ENCODE measurements at regions not wholly inside any gene's neighbourhood (a gene's known extent, or its start where the extent isn't known, plus 50 kb on each side); places are given as distances from the start of the nearest gene placed in this dataset.

GRCh38 chr14:54202288-54202687, 194.5 kb upstream of the CDKN3 start:
- Mint-ChIP-seq H3K4me1 (no peaks in the 10 kb centered on the region), H3K9me3 (peaks cover 64% of the 10 kb centered on the region), H3K27ac (no peak overlapping the region), H3K27me3 (ENCODE audit: insufficient read depth) (no peaks in the 10 kb centered on the region), H3K36me3 (ENCODE audit: low read depth) (peaks cover 5% of the 10 kb centered on the region), H3K4me3 (no peak overlapping the region)
- H3K27me3 ChIP-seq (ENCODE audit: control insufficient read depth, insufficient read depth, low read length, poor library complexity, severe bottlenecking): no peaks in the 10 kb centered on the region
- H3K9ac ChIP-seq (ENCODE audit: extremely low read depth, low read length, poor library complexity, severe bottlenecking): no peak overlapping the region
- no peaks in the 10 kb centered on the region for H3K4me1 ChIP-seq (ENCODE audit: control insufficient read depth, insufficient read depth, low read length)
- peaks cover 45% of the 10 kb centered on the region for H3K9me3 ChIP-seq (ENCODE audit: control insufficient read depth, low read length)
- DNase-seq: no peak
- no peak overlapping the region for H3K4me3 ChIP-seq (ENCODE audit: low read length)
- TF ChIP-seq, protein P1, sequence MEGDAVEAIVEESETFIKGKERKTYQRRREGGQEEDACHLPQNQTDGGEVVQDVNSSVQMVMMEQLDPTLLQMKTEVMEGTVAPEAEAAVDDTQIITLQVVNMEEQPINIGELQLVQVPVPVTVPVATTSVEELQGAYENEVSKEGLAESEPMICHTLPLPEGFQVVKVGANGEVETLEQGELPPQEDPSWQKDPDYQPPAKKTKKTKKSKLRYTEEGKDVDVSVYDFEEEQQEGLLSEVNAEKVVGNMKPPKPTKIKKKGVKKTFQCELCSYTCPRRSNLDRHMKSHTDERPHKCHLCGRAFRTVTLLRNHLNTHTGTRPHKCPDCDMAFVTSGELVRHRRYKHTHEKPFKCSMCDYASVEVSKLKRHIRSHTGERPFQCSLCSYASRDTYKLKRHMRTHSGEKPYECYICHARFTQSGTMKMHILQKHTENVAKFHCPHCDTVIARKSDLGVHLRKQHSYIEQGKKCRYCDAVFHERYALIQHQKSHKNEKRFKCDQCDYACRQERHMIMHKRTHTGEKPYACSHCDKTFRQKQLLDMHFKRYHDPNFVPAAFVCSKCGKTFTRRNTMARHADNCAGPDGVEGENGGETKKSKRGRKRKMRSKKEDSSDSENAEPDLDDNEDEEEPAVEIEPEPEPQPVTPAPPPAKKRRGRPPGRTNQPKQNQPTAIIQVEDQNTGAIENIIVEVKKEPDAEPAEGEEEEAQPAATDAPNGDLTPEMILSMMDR (conservative IDR thresholded peaks at IDR 0.05): no peak
- H3K27ac ChIP-seq (ENCODE audit: low read depth, low read length): no peak overlapping the region
- 98% methylated on average over 4 of the region's 6 CpGs; no CpG with 5 or more reads in 1 of the 2 experiments for WGBS, 2 experiments (ENCODE audit: insufficient coverage in 1 of 2, insufficient read length in 1 of 2)
- no peaks in the 10 kb centered on the region for H3K36me3 ChIP-seq (ENCODE audit: control insufficient read depth, insufficient read depth, low read length)

- Histone ChIP-seq H3K4me3 (ENCODE audit: low read length) (no peak overlapping the region), H3K27me3 (ENCODE audit: control insufficient read depth, insufficient read depth, low read length, poor library complexity, severe bottlenecking) (no peaks in the 10 kb centered on the region), H3K9me3 (ENCODE audit: control insufficient read depth, low read length) (peaks cover 18% of the 10 kb centered on the region), H3K27ac (ENCODE audit: low read depth, low read length) (no peak overlapping the region), H3K36me3 (ENCODE audit: control insufficient read depth, insufficient read depth, low read length) (no peaks in the 10 kb centered on the region), H3K4me1 (ENCODE audit: control insufficient read depth, insufficient read depth, low read length) (no peaks in the 10 kb centered on the region), H3K9ac (ENCODE audit: extremely low read depth, low read length, poor library complexity, severe bottlenecking) (no peak overlapping the region)
- Mint-ChIP-seq H3K4me1 (peaks cover 15% of the 10 kb centered on the region), H3K27ac (no peak overlapping the region), H3K4me3 (no peak overlapping the region), H3K27me3 (ENCODE audit: insufficient read depth) (peaks cover 6% of the 10 kb centered on the region), H3K9me3 (peaks cover 25% of the 10 kb centered on the region), H3K36me3 (ENCODE audit: low read depth) (no peaks in the 10 kb centered on the region)
- WGBS, 2 experiments (ENCODE audit: insufficient coverage in 1 of 2, insufficient read length in 1 of 2): 89 to 90% methylated on average over 1 of the region's 1 CpG
- TF ChIP-seq, protein P1 (conservative IDR thresholded peaks at IDR 0.05): no peak
- no peak for DNase-seq
These were observed 190.3 kb upstream of the CDKN3 start for GRCh38 chr14:54206516-54206915.

DNA sequence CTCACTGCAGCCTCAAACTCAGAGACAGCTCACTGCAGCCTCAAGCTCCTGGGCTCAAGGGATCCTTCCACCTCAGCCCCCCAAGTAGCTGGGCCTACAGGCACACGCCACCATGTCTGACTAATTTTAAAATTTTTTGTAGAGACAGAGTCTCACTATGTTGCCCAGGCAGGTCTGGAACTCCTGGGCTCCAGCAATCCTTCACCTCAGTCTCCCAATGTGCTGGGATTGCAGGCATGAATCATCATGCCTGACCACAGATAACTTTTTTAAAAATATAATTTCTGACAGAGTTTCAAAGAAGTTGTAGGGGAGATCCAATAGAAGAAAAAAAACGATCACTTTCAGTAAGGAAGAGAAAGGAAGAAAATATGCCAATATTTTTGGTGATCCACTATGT, 189.7 kb upstream of the CDKN3 start:
- Histone ChIP-seq H3K9ac (ENCODE audit: extremely low read depth, low read length, poor library complexity, severe bottlenecking) (no peak overlapping the region), H3K4me1 (ENCODE audit: control insufficient read depth, insufficient read depth, low read length) (no peaks in the 10 kb centered on the region), H3K4me3 (ENCODE audit: low read length) (no peak overlapping the region), H3K36me3 (ENCODE audit: control insufficient read depth, insufficient read depth, low read length) (no peaks in the 10 kb centered on the region), H3K27ac (ENCODE audit: low read depth, low read length) (no peak overlapping the region), H3K9me3 (ENCODE audit: control insufficient read depth, low read length) (peaks cover 13% of the 10 kb centered on the region), H3K27me3 (ENCODE audit: control insufficient read depth, insufficient read depth, low read length, poor library complexity, severe bottlenecking) (no peaks in the 10 kb centered on the region)
- Mint-ChIP-seq H3K4me3 (no peak overlapping the region), H3K9me3 (peaks cover 19% of the 10 kb centered on the region), H3K27ac (no peak overlapping the region), H3K4me1 (peaks cover 18% of the 10 kb centered on the region), H3K36me3 (ENCODE audit: low read depth) (no peaks in the 10 kb centered on the region), H3K27me3 (ENCODE audit: insufficient read depth) (peaks cover 6% of the 10 kb centered on the region)
- WGBS, 2 experiments (ENCODE audit: insufficient coverage in 1 of 2, insufficient read length in 1 of 2): 88 to 100% methylated on average over 1 to 2 of the region's 2 CpGs
- TF ChIP-seq, protein P1 (conservative IDR thresholded peaks at IDR 0.05): no peak
- no peak for DNase-seq

Data from endodermal cell (in vitro differentiated cells).